Adipocyte (in vitro differentiated cells): ENCODE measurements at regions not wholly inside any gene's neighbourhood (a gene's known extent, or its start where the extent isn't known, plus 50 kb on each side); places are given as distances from the start of the nearest gene placed in this dataset.

ENCODE experiments used
- DNase-seq: peaks from one replicate; pipeline ENCODE4 v3.0.0-alpha.2; 2015; ENCODE audit warnings: low read depth
- H3K27me3 ChIP-seq: replicated peaks from 2 replicates; pipeline ENCODE4 v1.7.0; 2013; ENCODE audit warnings: mild to moderate bottlenecking, low read length, moderate library complexity; ENCODE audit not compliant: control insufficient read depth, insufficient read depth
- H3K36me3 ChIP-seq: 2 replicates; pipeline ENCODE4 v1.7.0; 2013; ENCODE audit warnings: low read length, mild to moderate bottlenecking, moderate library complexity; ENCODE audit not compliant: control insufficient read depth, insufficient read depth, severe bottlenecking
- H3K4me1 ChIP-seq: 2 replicates; pipeline ENCODE4 v1.7.0; 2013; ENCODE audit warnings: mild to moderate bottlenecking, low read length, moderate library complexity; ENCODE audit not compliant: control insufficient read depth, insufficient read depth
- H3K4me3 ChIP-seq: 2 replicates; pipeline ENCODE4 v1.7.0; 2013; ENCODE audit warnings: mild to moderate bottlenecking, low read length, moderate library complexity
- H3K9ac ChIP-seq: 2 replicates; pipeline ENCODE4 v1.7.0; 2013; ENCODE audit warnings: mild to moderate bottlenecking, low read length, moderate library complexity
- H3K9me3 ChIP-seq: 2 replicates; pipeline ENCODE4 v1.7.0; 2013; ENCODE audit warnings: mild to moderate bottlenecking, low read length, moderate library complexity; ENCODE audit not compliant: control insufficient read depth

DNA sequence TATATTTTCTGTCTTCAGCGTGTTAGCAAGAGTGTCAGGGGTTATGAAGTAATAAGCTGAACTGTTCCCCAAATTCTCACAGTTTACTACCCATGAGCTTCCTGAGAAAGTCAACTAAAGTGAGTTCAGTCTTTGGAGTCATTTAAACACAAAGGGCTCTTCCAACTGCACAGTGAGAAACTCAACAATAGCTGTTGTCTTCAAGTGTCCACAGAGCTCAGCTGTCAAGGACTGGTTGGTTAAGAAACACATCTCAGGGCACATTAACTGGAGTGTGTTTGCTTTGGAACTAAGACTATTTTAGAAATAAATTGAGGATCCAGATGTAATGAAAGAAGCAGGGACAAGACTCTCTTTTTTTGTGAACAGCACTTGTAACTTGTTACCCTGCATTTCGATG is 241.4 kb upstream of the SOX4 start:
- H3K36me3 ChIP-seq = no peaks in the 10 kb centered on the region
- peaks cover 14% of the 10 kb centered on the region for H3K4me1 ChIP-seq
- DNase-seq = no peak
- H3K4me3 ChIP-seq = no peak overlapping the region
- no peak overlapping the region for H3K9ac ChIP-seq
- H3K27me3 ChIP-seq = no peaks in the 10 kb centered on the region
- no peaks in the 10 kb centered on the region for H3K9me3 ChIP-seq

DNA sequence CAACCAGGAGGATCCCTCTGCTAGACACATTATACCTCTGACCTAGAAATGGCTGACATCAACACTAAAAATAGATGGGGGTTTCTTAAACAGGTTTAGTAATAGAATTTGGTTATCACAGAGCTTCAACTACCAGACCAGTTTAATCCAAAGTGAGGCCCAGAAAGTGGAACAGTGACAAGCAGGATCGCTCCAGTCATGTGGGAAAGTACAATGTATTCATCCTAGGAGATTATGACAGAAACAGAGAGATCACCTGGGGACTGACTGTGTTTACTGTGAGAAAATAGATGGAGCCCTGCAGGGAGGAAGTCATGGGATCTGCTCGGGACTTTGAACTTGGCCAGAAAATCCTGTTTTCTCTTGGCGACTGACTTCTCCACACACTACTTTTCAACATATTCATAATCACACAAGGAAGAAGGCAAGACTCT is 238.7 kb upstream of the SOX4 start:
- no peak for DNase-seq
- Histone ChIP-seq H3K27me3 (no peaks in the 10 kb centered on the region), H3K9ac (no peak overlapping the region), H3K36me3 (no peaks in the 10 kb centered on the region), H3K4me3 (no peak overlapping the region), H3K9me3 (no peaks in the 10 kb centered on the region), H3K4me1 (peaks cover 5% of the 10 kb centered on the region)

DNA sequence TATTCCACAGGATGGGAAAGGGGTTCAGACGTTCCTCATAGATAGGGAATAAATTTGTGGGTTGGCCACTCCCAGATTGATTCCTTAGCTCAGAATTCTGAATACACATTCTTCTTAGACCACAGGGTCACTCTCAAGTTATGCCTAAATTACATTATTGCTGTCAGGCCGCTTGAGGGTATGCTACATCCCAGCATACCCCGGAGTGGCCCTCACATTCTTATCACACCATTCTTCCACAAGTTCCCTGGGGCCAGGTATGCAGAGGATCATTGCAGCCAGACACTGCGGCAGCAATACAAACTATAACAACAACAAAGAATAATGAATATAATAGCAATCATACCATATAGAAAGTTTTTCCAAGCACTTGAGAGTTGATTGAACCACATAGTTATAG is 237.9 kb upstream of the SOX4 start:
- H3K9me3 ChIP-seq = no peaks in the 10 kb centered on the region
- H3K9ac ChIP-seq = no peak overlapping the region
- H3K36me3 ChIP-seq = no peaks in the 10 kb centered on the region
- DNase-seq = peak; percentile 14
- H3K27me3 ChIP-seq = no peaks in the 10 kb centered on the region
- no peak overlapping the region for H3K4me3 ChIP-seq
- H3K4me1 ChIP-seq = peaks cover 5% of the 10 kb centered on the region

DNA sequence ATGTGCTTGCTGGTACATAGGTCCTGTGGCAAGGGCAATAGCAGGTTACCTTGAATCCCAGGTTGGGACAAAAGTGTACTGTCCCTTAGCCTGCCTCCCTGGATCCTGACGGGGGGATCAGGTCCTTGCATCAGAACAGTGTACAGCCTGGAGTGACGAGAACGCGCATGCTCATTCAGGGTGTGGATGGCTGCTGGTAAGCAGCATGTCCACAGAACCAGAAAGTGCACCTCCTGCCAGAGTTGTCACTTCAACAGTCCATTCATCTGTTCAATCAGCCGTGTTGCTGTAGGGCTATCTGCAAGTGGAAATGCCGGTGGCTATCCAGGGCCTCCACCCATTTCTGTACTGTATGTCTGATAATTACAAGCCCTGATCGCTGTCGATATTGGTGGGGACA is 236.3 kb upstream of the SOX4 start:
- Histone ChIP-seq H3K9ac (no peak overlapping the region), H3K9me3 (no peaks in the 10 kb centered on the region), H3K4me1 (peaks cover 1% of the 10 kb centered on the region), H3K36me3 (no peaks in the 10 kb centered on the region), H3K27me3 (no peaks in the 10 kb centered on the region), H3K4me3 (no peak overlapping the region)
- DNase-seq = no peak

DNA sequence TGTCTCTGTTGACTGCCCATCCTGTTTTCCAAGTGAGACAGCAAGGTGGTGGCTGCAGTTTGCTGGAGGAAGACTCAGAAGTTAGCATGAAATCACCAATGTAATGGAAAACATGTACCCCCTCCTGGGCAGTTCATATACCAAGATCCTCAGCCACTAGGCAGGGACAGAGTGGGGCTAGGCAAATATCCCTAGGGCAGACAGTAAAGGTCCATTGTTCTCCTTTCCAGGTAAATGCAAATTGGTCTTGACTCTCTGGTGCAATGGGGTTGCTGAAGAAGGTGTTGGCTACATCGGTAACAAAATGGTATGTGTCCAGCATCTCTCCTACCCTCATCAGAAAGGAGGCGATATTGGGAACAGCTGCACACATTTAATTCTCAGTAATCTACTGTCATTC is 233.6 kb upstream of the SOX4 start:
- Histone ChIP-seq H3K4me3 (no peak overlapping the region), H3K36me3 (no peaks in the 10 kb centered on the region), H3K9me3 (no peaks in the 10 kb centered on the region), H3K27me3 (no peaks in the 10 kb centered on the region), H3K4me1 (no peaks in the 10 kb centered on the region), H3K9ac (no peak overlapping the region)
- no peak for DNase-seq

DNA sequence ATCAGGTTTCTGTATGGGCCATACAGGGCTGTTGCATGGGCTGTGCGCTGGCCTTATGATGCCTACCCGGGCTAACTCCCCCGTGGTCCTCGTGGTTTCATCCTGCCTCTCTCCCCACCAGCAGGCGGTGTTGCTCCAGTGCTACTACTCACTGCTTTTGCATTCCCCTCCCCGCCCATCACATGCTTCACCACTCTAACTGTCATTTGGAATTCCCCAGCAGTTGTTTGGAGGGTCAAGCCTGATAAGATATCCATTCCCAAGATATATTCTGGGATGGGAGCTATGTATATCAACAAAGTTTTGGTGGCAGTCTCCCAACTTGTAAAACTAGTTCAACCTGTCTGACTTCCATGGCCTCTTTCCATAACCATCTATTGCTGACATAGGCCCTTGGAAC is 233.2 kb upstream of the SOX4 start:
- Histone ChIP-seq H3K27me3 (no peaks in the 10 kb centered on the region), H3K9me3 (no peaks in the 10 kb centered on the region), H3K4me1 (no peaks in the 10 kb centered on the region), H3K4me3 (no peak overlapping the region), H3K36me3 (no peaks in the 10 kb centered on the region), H3K9ac (no peak overlapping the region)
- no peak for DNase-seq

DNA sequence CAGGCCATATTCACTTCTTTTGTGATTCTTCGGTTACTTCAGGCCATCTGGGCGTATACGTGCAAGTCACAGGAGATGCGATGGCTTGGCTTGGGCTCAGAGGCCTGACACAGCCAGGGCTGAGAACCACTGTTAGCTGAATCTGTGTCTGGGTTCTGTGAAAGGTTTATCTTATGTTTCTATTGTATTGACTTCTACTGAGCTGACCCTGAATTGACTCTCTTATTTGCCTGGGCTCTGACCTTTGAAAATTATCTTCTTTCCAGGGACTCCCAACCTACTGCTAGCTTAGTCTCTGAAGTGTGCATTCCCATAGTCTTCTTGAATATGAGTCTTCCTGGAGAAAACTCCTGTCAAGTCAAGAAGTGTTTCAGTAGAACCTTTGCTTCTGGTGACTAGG is 226.4 kb upstream of the SOX4 start:
- H3K4me1 ChIP-seq = peaks cover 9% of the 10 kb centered on the region
- H3K36me3 ChIP-seq = no peaks in the 10 kb centered on the region
- no peaks in the 10 kb centered on the region for H3K9me3 ChIP-seq
- H3K9ac ChIP-seq = no peak overlapping the region
- no peaks in the 10 kb centered on the region for H3K27me3 ChIP-seq
- H3K4me3 ChIP-seq = no peak overlapping the region
- no peak for DNase-seq

DNA sequence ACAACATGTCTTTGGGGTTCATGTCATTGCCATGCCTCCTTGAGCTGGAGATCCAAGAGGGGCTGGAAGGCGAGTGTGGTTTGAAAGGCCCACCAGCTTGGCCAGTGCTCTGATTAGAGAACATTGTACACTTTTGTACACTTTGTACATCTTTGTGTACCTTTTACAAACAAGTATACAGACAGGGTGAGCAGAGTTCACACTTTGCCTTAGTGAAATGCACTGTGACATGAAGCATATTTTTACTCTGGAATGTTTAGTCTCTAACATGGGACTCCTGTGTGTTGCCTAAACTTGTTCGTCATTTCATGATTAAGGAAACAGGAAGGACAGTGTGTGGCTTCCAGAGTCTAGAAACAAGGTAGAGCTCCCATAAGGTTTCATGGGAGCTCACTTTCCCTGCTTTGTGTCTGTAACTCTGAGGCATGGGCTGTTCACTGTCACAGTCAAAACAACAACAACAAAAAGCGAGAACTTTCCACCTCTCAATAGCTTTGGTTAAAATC is 225.8 kb upstream of the SOX4 start:
- H3K9me3 ChIP-seq = no peaks in the 10 kb centered on the region
- H3K4me3 ChIP-seq = no peak overlapping the region
- no peak for DNase-seq
- H3K4me1 ChIP-seq = peaks cover 11% of the 10 kb centered on the region
- H3K36me3 ChIP-seq = no peaks in the 10 kb centered on the region
- no peaks in the 10 kb centered on the region for H3K27me3 ChIP-seq
- no peak overlapping the region for H3K9ac ChIP-seq

DNA sequence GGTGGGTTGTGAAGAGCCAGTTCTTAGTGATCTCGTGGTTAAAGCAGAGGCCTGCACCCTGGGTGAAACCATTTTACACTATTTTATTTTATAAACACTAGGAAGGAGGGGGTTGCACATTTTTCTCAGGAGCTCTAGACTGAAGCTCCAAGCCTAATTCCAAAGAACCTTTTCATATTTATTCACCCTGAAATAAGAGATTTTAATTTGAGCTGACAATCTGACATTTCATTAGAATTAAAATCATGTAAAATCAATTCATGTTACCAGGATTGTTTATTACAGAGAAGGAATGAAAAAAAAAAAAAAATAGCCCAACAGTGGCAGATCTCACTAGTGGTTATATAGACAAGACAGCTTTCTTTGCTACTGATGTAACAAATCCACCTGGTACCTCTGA is 222.5 kb upstream of the SOX4 start:
- no peak overlapping the region for H3K9ac ChIP-seq
- no peaks in the 10 kb centered on the region for H3K27me3 ChIP-seq
- peaks cover 11% of the 10 kb centered on the region for H3K4me1 ChIP-seq
- no peak for DNase-seq
- no peaks in the 10 kb centered on the region for H3K36me3 ChIP-seq
- H3K9me3 ChIP-seq = no peaks in the 10 kb centered on the region
- no peak overlapping the region for H3K4me3 ChIP-seq

DNA sequence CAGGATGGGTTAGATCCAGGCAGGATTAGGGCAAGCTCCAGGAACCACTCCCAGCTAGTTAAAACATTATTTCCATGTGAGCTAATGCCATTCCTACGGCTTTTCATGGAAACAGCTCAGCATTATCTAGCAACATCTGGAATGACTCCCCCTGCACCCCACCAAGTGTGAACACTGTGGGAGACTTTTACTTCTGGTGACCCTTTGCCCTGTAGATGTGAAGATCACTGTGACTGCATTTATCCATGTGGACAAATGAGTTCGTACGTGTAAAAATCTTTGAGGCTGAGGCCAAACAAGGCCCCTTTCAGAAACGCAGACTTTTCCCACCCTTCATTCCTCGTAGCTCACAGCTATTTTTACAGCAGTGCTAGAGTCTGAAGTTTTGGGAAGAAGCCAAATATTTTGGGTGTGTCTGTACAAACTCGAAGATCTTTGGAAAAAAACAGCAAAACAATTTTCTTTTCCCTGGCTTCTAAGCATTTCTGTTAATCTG is 221.8 kb upstream of the SOX4 start:
- peak; percentile 88 for DNase-seq

DNA sequence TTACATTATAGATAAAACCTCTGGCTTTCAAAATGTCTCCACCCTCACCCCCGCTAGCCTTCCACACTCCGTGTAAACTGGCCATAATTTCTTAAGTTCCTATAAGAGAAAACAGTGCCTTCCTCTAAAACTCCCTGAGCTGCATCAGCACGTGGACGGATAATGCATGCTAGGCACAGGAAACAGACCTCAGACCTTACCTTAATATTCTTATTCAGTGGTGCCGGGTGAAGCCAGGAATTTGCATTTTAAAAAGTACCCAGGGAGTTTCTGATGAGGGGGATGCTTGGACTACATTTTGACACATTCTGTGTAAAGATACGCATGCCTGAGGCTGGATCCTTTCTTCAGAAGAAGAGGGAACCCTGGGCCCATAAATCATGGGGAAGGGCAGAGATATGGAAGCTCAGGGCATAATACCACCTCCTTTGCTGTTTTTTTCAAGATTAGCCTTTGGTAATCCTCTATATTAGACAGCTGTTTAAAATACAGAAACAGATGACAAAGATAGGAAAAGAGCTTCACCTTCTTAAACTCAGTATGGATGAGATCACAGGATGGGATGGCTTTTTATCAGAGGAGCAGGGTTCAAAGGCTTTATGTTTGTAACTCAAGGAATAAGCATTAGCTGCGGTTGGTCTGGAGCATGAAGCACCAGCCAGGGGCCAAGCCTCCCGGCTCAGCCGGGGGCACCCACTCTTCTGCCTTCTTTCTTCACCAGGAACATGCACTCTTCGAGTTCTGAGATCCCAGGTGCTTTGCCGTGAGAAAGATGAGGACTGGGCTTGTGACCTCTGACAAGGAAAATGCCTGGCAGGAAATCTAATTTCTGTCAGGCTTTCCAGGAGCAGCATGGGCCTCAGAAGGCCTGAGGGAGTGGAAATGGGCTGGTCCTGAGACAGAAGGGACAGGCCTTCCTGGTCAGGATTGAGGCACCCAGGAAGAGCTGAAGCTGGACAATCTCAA is 218.1 kb upstream of the SOX4 start:
- DNase-seq = no peak
- H3K4me1 ChIP-seq = peaks cover 11% of the 10 kb centered on the region
- no peak overlapping the region for H3K9ac ChIP-seq
- no peaks in the 10 kb centered on the region for H3K36me3 ChIP-seq
- H3K4me3 ChIP-seq = no peak overlapping the region
- H3K9me3 ChIP-seq = no peaks in the 10 kb centered on the region
- H3K27me3 ChIP-seq = no peaks in the 10 kb centered on the region

More for the DNA sequence above, 221.8 kb upstream of the SOX4 start:
- H3K27me3 ChIP-seq = no peaks in the 10 kb centered on the region
- no peak overlapping the region for H3K9ac ChIP-seq
- H3K36me3 ChIP-seq = no peaks in the 10 kb centered on the region
- H3K9me3 ChIP-seq = no peaks in the 10 kb centered on the region
- peak overlapping the region; percentile 10 for H3K4me3 ChIP-seq
- H3K4me1 ChIP-seq = peaks cover 11% of the 10 kb centered on the region
